ENCODE measurements at regions not wholly inside any gene's neighbourhood (a gene's known extent, or its start where the extent isn't known, plus 50 kb on each side); places are given as distances from the start of the nearest gene placed in this dataset.

DNA sequence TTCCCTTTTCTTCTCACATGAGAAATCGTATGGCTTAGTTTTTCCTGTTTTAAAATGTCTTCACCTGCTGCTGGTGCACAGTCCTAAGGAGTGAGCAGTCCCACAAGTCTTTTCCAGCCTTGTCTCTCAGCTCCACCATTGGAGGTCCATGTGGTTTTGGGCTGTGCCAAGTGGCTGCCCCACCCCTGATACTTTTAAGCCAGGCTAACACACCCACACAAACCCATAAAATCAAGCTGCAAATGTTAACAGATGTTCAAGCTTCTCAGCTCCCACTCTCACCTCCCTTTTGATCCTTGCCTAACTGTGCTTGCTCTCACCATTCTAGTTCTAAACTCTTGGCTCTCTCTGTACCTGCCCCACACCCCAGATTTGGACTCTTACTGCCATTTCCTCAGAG is 74.5 kb upstream of the COL24A1 start (continued):
- TF ChIP-seq GTF2F1 (IDR thresholded peaks at IDR 0.05; ENCODE audit: borderline replicate concordance, low read depth, low read length) (no peak), KDM5A (IDR thresholded peaks at IDR 0.05; ENCODE audit: low read length) (no peak), SIN3A (conservative IDR thresholded peaks at IDR 0.05 in 1 of 2, IDR thresholded peaks at IDR 0.05 in 1 of 2; ENCODE audit: low read depth in 1 of 2, low read length in 2 of 2) (no peak), CBX8 (IDR thresholded peaks at IDR 0.05; ENCODE audit: borderline replicate concordance, low read depth, low read length) (no peak), SUZ12 (IDR thresholded peaks at IDR 0.05; ENCODE audit: low read length) (no peak)

All from H1 (cell line).